ENCODE measurements at regions not wholly inside any gene's neighbourhood (a gene's known extent, or its start where the extent isn't known, plus 50 kb on each side); places are given as distances from the start of the nearest gene placed in this dataset.

DNA sequence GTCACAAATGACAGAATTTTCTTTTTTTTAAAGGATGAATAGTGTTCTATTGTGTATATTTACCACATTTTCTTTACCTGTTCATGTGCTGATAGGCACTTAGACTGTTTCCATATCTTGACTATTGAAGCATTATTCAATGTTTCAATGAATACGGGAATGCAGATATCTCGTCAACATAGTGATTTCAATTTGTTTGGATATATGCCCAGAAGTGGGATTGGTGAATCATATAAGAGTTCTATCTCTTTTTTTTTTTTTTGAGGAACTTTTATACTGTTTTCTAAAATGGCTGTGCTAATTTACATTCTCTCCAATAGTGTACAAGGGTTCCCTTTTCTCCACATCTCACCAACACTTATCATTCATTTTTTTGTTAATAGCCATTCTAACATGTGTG lies 97.9 kb upstream of the FAR2 start:
- Histone ChIP-seq H3K9ac (ENCODE audit: control insufficient read depth, extremely low read depth, insufficient read depth, low read length) (no peak overlapping the region), H3K27me3 (ENCODE audit: control insufficient read depth, extremely low read depth, insufficient read depth, low read length) (no peaks in the 10 kb centered on the region), H3K36me3 (ENCODE audit: control insufficient read depth in 2 of 2, extremely low read depth in 1 of 2, insufficient read depth in 2 of 2, low read length in 2 of 2) (no peaks in the 10 kb centered on the region), H3K4me1 (ENCODE audit: control insufficient read depth, extremely low read depth, insufficient read depth, low read length) (no peaks in the 10 kb centered on the region), H3K27ac (ENCODE audit: control insufficient read depth, insufficient read depth, low read length) (no peak overlapping the region), H3K4me2 (ENCODE audit: control insufficient read depth, extremely low read depth, insufficient read depth, low read depth, low read length) (no peak overlapping the region), H3K79me2 (ENCODE audit: control insufficient read depth, insufficient read depth, low read length) (no peaks in the 10 kb centered on the region), H3K4me3 (ENCODE audit: control insufficient read depth in 2 of 3, extremely low read depth in 1 of 3, insufficient read depth in 2 of 3, low read depth in 1 of 3, low read length in 3 of 3) (no peak overlapping the region), H3K9me1 (ENCODE audit: control insufficient read depth, extremely low read depth, insufficient read depth, low read length) (no peaks in the 10 kb centered on the region), H2AFZ (ENCODE audit: control insufficient read depth, low read length) (no peak overlapping the region), H4K20me1 (ENCODE audit: control insufficient read depth, extremely low read depth, insufficient read depth, low read length) (no peaks in the 10 kb centered on the region), H3K9me3 (ENCODE audit: control insufficient read depth, low read depth, low read length) (no peaks in the 10 kb centered on the region)
- dilution Hi-C loops (cut with MboI; ENCODE audit: extremely low pct_ligation_motif_present, low sequenced_read_pairs) = no loop called here
- FAIRE-seq (no peak), DNase-seq (ENCODE audit: low read depth, low spot score) (no peak)
- no peak for TF ChIP-seq EZH2 (IDR thresholded peaks at IDR 0.05; ENCODE audit: low read length)
- TF ChIP-seq, protein P1, sequence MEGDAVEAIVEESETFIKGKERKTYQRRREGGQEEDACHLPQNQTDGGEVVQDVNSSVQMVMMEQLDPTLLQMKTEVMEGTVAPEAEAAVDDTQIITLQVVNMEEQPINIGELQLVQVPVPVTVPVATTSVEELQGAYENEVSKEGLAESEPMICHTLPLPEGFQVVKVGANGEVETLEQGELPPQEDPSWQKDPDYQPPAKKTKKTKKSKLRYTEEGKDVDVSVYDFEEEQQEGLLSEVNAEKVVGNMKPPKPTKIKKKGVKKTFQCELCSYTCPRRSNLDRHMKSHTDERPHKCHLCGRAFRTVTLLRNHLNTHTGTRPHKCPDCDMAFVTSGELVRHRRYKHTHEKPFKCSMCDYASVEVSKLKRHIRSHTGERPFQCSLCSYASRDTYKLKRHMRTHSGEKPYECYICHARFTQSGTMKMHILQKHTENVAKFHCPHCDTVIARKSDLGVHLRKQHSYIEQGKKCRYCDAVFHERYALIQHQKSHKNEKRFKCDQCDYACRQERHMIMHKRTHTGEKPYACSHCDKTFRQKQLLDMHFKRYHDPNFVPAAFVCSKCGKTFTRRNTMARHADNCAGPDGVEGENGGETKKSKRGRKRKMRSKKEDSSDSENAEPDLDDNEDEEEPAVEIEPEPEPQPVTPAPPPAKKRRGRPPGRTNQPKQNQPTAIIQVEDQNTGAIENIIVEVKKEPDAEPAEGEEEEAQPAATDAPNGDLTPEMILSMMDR (optimal IDR thresholded peaks at IDR 0.05 in 1 of 3, IDR thresholded peaks at IDR 0.05 in 1 of 3, conservative IDR thresholded peaks at IDR 0.05 in 1 of 3; ENCODE audit: extremely low read depth in 1 of 3, insufficient read depth in 2 of 3, low read length in 3 of 3) = no peak

DNA sequence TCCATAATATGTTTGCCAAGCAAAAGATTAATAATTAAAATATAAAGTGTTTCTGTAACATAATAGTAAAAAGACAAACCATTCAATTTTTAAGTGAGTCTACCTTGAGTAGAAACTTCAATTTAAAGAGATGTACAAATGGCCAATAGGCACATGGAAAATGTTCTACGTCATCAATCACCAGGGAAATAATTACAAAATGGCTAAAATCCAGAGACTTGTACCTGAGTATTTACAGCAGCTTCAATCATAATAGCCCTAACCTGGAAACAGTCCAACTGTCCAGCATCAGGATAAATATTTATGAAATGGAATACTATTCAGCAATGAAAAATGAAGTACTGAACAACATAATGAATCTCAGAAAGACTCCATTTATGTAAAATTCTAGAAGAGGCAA lies 95.5 kb upstream of the FAR2 start:
- peak; percentile 52 for FAIRE-seq

More for the DNA sequence above, 95.5 kb upstream of the FAR2 start:
- TF ChIP-seq, protein P1 (optimal IDR thresholded peaks at IDR 0.05 in 1 of 3, IDR thresholded peaks at IDR 0.05 in 1 of 3, conservative IDR thresholded peaks at IDR 0.05 in 1 of 3; ENCODE audit: extremely low read depth in 1 of 3, insufficient read depth in 2 of 3, low read length in 3 of 3) = no peak
- TF ChIP-seq EZH2 (IDR thresholded peaks at IDR 0.05; ENCODE audit: low read length) = no peak
- no peak overlapping the region for H3K9ac ChIP-seq (ENCODE audit: control insufficient read depth, extremely low read depth, insufficient read depth, low read length)
- no peaks in the 10 kb centered on the region for H3K9me1 ChIP-seq (ENCODE audit: control insufficient read depth, extremely low read depth, insufficient read depth, low read length)
- H3K27ac ChIP-seq (ENCODE audit: control insufficient read depth, insufficient read depth, low read length) = no peak overlapping the region
- dilution Hi-C loops (cut with MboI; ENCODE audit: extremely low pct_ligation_motif_present, low sequenced_read_pairs) = no loop called here
- no peak overlapping the region for H2AFZ ChIP-seq (ENCODE audit: control insufficient read depth, low read length)
- H3K79me2 ChIP-seq (ENCODE audit: control insufficient read depth, insufficient read depth, low read length) = no peaks in the 10 kb centered on the region
- H3K4me2 ChIP-seq (ENCODE audit: control insufficient read depth, extremely low read depth, insufficient read depth, low read depth, low read length) = no peak overlapping the region
- no peaks in the 10 kb centered on the region for H4K20me1 ChIP-seq (ENCODE audit: control insufficient read depth, extremely low read depth, insufficient read depth, low read length)
- no peaks in the 10 kb centered on the region for H3K9me3 ChIP-seq (ENCODE audit: control insufficient read depth, low read depth, low read length)
- no peak for DNase-seq (ENCODE audit: low read depth, low spot score)
- H3K4me1 ChIP-seq (ENCODE audit: control insufficient read depth, extremely low read depth, insufficient read depth, low read length) = no peaks in the 10 kb centered on the region
- no peaks in the 10 kb centered on the region for H3K36me3 ChIP-seq (ENCODE audit: control insufficient read depth in 2 of 2, extremely low read depth in 1 of 2, insufficient read depth in 2 of 2, low read length in 2 of 2)
- H3K27me3 ChIP-seq (ENCODE audit: control insufficient read depth, extremely low read depth, insufficient read depth, low read length) = no peaks in the 10 kb centered on the region
- no peak overlapping the region for H3K4me3 ChIP-seq (ENCODE audit: control insufficient read depth in 2 of 3, extremely low read depth in 1 of 3, insufficient read depth in 2 of 3, low read depth in 1 of 3, low read length in 3 of 3)

All from keratinocyte (primary cell).